ENCODE measurements at regions not wholly inside any gene's neighbourhood (a gene's known extent, or its start where the extent isn't known, plus 50 kb on each side); places are given as distances from the start of the nearest gene placed in this dataset.
A peak's percentile ranks its signal among the peaks of the same experiment; 100 is the strongest.

DNA sequence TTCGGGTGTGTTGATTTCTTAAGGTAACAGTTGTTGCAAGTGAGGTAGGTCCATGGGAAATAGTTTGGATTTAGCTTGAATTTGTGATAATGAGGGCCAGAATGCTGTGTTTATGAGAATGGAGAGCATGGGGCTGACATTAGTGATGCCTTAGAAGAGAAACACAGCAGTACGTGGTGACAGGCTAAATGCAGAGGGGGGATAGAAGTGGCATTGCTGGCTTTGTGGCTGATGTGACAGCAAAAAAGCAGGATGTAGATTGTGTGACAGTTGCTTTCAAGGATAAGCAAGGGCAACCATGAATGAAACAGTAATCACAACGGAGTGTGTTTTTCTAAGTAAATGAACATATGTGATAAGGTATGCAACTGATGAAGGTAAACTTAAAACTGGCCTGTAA lies 103.4 kb upstream of the SGCD start:
- ChIA-PET POLR2A (ENCODE audit: partially characterized antibody) (no interaction called here), CTCF (ENCODE audit: partially characterized antibody) (no interaction called here)
- Histone ChIP-seq H3K14ac (ENCODE audit: insufficient read length) (no peak overlapping the region), H2AK5ac (ENCODE audit: low read depth, low read length) (no peak overlapping the region), H3K79me2 (ENCODE audit: control insufficient read depth in 1 of 2, insufficient read depth in 2 of 2, low read length in 2 of 2) (no peaks in the 10 kb centered on the region), H3K9me3 (ENCODE audit: insufficient read depth in 2 of 2, low read depth in 1 of 2, low read length in 1 of 2) (no peaks in the 10 kb centered on the region), H3K36me3 (ENCODE audit: control insufficient read depth in 2 of 4, insufficient read depth in 4 of 4, low read length in 3 of 4) (no peaks in the 10 kb centered on the region), H2BK15ac (ENCODE audit: low read length) (no peak overlapping the region), H3K27ac (ENCODE audit: low read depth, low read length) (no peak overlapping the region), H3K18ac (ENCODE audit: extremely low read depth, low read length) (no peak overlapping the region), H2BK12ac (ENCODE audit: low read depth, low read length) (no peak overlapping the region), H3K4me3 (ENCODE audit: extremely low read depth in 1 of 4, insufficient read depth in 2 of 4, low read depth in 3 of 4, low read length in 4 of 4) (no peak overlapping the region), H3K9ac (replicated peaks in 1 of 4; ENCODE audit: extremely low read depth in 1 of 4, low read depth in 3 of 4, low read length in 3 of 4) (no peak overlapping the region), H4K20me1 (replicated peaks in 1 of 2; ENCODE audit: control insufficient read depth in 1 of 2, insufficient read depth in 2 of 2, low read length in 2 of 2) (no peaks in the 10 kb centered on the region), H2BK120ac (replicated peaks; ENCODE audit: low read depth, low read length) (no peak overlapping the region), H4K91ac (replicated peaks; ENCODE audit: insufficient read length, low read length) (no peak overlapping the region), H3K56ac (replicated peaks; ENCODE audit: insufficient read length, low read depth, low read length) (no peak overlapping the region), H3K4me1 (replicated peaks in 1 of 4; ENCODE audit: control insufficient read depth in 3 of 4, insufficient read depth in 4 of 4, low read length in 3 of 4) (no peaks in the 10 kb centered on the region), H2BK5ac (ENCODE audit: low read depth, low read length) (no peak overlapping the region), H2AFZ (ENCODE audit: low read length) (0 out of 2 replicates have a peak overlapping the region, but pooled peaks have one; percentile 30), H3K23ac (ENCODE audit: insufficient read length) (no peak overlapping the region), H3K27me3 (replicated peaks in 1 of 4; ENCODE audit: control insufficient read depth in 3 of 4, extremely low read depth in 1 of 4, insufficient read depth in 3 of 4, low read length in 3 of 4) (no peaks in the 10 kb centered on the region), H4K5ac (ENCODE audit: insufficient read length, low read depth, low read length) (no peak overlapping the region), H3K4ac (replicated peaks; ENCODE audit: insufficient read length, low read depth, low read length) (no peak overlapping the region), H4K8ac (ENCODE audit: extremely low read depth, insufficient read depth, low read length) (no peak overlapping the region), H2BK20ac (ENCODE audit: low read length) (no peak overlapping the region), H3K79me1 (ENCODE audit: low read depth, low read length) (no peaks in the 10 kb centered on the region), H3K23me2 (ENCODE audit: low read depth, low read length) (no peaks in the 10 kb centered on the region), H3K4me2 (ENCODE audit: insufficient read depth in 1 of 2, low read depth in 2 of 2, low read length in 2 of 2) (no peak overlapping the region)
- DNase-seq (ENCODE audit: low read depth in 1 of 2, low spot score in 2 of 2), result no peak
- no peak for FAIRE-seq
- WGBS, 2 experiments (ENCODE audit: extremely low coverage in 1 of 2, insufficient coverage in 1 of 2, insufficient read length in 1 of 2, insufficient replicate concordance in 2 of 2, low coverage in 1 of 2, low lambda C conversion rate in 2 of 2, missing lambda C conversion rate in 1 of 2), result 80% methylated on average over 3 of the region's 3 CpGs; no CpG with 5 or more reads in 1 of the 2 experiments
- no peak for TF ChIP-seq CBX8 (IDR thresholded peaks at IDR 0.05; ENCODE audit: borderline replicate concordance, low read depth, low read length)
- TF ChIP-seq BACH1 (IDR thresholded peaks at IDR 0.05; ENCODE audit: low read length), result no peak
- TF ChIP-seq SRF (IDR thresholded peaks at IDR 0.05; ENCODE audit: low read depth, low read length), result no peak
- TF ChIP-seq RXRA (IDR thresholded peaks at IDR 0.05; ENCODE audit: insufficient read depth, low read depth, low read length), result no peak
- TF ChIP-seq KDM4A (IDR thresholded peaks at IDR 0.05; ENCODE audit: low read depth, low read length, severe bottlenecking), result no peak
- no peak for TF ChIP-seq JUND (IDR thresholded peaks at IDR 0.05; ENCODE audit: low read length)
- no peak for TF ChIP-seq SAP30 (IDR thresholded peaks at IDR 0.05; ENCODE audit: insufficient read depth, insufficient replicate concordance, low read length)
- TF ChIP-seq, protein P1, sequence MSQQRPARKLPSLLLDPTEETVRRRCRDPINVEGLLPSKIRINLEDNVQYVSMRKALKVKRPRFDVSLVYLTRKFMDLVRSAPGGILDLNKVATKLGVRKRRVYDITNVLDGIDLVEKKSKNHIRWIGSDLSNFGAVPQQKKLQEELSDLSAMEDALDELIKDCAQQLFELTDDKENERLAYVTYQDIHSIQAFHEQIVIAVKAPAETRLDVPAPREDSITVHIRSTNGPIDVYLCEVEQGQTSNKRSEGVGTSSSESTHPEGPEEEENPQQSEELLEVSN (IDR thresholded peaks at IDR 0.05), result no peak
- no peak for TF ChIP-seq SP1 (IDR thresholded peaks at IDR 0.05; ENCODE audit: low read depth, low read length)
- TF ChIP-seq TAF7 (optimal IDR thresholded peaks at IDR 0.05; ENCODE audit: borderline replicate concordance, low read depth, low read length), result no peak
- TF ChIP-seq JUN (IDR thresholded peaks at IDR 0.05; ENCODE audit: low read depth, low read length), result no peak
- TF ChIP-seq RNF2 (IDR thresholded peaks at IDR 0.05; ENCODE audit: borderline replicate concordance, low read depth, low read length, missing control alignments, poor library complexity, severe bottlenecking), result no peak
- TF ChIP-seq, protein P2, sequence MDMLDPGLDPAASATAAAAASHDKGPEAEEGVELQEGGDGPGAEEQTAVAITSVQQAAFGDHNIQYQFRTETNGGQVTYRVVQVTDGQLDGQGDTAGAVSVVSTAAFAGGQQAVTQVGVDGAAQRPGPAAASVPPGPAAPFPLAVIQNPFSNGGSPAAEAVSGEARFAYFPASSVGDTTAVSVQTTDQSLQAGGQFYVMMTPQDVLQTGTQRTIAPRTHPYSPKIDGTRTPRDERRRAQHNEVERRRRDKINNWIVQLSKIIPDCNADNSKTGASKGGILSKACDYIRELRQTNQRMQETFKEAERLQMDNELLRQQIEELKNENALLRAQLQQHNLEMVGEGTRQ (IDR thresholded peaks at IDR 0.05; ENCODE audit: low read length), result no peak

All from H1 (cell line).